Activated B cell treated with CpG ODN at 0.5 μM for 24 hours (primary cell): ENCODE measurements at regions not wholly inside any gene's neighbourhood (a gene's known extent, or its start where the extent isn't known, plus 50 kb on each side); places are given as distances from the start of the nearest gene placed in this dataset.

Experiments used
- ATAC-seq: fragments of 200-7000 bp; cut with Tn5 transposase; one replicate; pipeline ENCODE4 v1.10.0; 2021; ENCODE audit warnings: low read depth, mild to moderate bottlenecking, moderate library complexity
- CTCF ChIA-PET: fragments of 350-600 bp; sonication (Branson Sonifier 250); formaldehyde crosslinking; loops from one replicate; lab custom pipeline; 2021; ENCODE audit warnings: antibody characterized with exemption; lab: Charles Lee
- POLR2A ChIA-PET: fragments of 350-600 bp; sonication (Branson Sonifier 250); formaldehyde crosslinking; loops from one replicate; lab custom pipeline; 2021; ENCODE audit warnings: antibody characterized with exemption; lab: Charles Lee
- DNase-seq: peaks from one replicate; pipeline ENCODE4 v3.0.0; 2022
- H3K27ac Mint-ChIP-seq: one replicate; pipeline ENCODE4 v1.8.0; 2020; ENCODE audit warnings: mixed read lengths
- H3K27me3 Mint-ChIP-seq: one replicate; pipeline ENCODE4 v1.8.0; 2021; ENCODE audit warnings: mixed read lengths
- H3K36me3 Mint-ChIP-seq: one replicate; pipeline ENCODE4 v1.8.0; 2021; ENCODE audit warnings: low read depth, mixed read lengths
- H3K4me1 Mint-ChIP-seq: one replicate; pipeline ENCODE4 v1.8.0; 2021; ENCODE audit warnings: mixed read lengths
- H3K4me3 Mint-ChIP-seq: one replicate; pipeline ENCODE4 v1.8.0; 2020; ENCODE audit warnings: mild to moderate bottlenecking, mixed read lengths
- H3K9me3 Mint-ChIP-seq: one replicate; pipeline ENCODE4 v1.8.0; 2020; ENCODE audit warnings: mixed read lengths
- intact Hi-C: fragments of 100-400 bp; cut with micrococcal nuclease; formaldehyde crosslinking; loops from one replicate; pipeline ENCODE4 v1.15.1; 2024
- TF ChIP-seq, protein P1 (sequence below): fragments of 200-600 bp; IDR thresholded peaks from one replicate; pipeline ENCODE4 v1.8.0; 2022; ENCODE audit warnings: antibody characterized with exemption, mild to moderate bottlenecking

GRCh38 chr11:19589567-19590260 lies 122.9 kb upstream of the NAV2 start:
- Mint-ChIP-seq H3K27ac (no peak overlapping the region), H3K27me3 (peaks cover 7% of the 10 kb centered on the region), H3K9me3 (no peaks in the 10 kb centered on the region), H3K36me3 (no peaks in the 10 kb centered on the region), H3K4me1 (no peaks in the 10 kb centered on the region), H3K4me3 (no peak overlapping the region)
- POLR2A ChIA-PET, result no interaction called here
- CTCF ChIA-PET, result no interaction called here
- TF ChIP-seq, protein P1, sequence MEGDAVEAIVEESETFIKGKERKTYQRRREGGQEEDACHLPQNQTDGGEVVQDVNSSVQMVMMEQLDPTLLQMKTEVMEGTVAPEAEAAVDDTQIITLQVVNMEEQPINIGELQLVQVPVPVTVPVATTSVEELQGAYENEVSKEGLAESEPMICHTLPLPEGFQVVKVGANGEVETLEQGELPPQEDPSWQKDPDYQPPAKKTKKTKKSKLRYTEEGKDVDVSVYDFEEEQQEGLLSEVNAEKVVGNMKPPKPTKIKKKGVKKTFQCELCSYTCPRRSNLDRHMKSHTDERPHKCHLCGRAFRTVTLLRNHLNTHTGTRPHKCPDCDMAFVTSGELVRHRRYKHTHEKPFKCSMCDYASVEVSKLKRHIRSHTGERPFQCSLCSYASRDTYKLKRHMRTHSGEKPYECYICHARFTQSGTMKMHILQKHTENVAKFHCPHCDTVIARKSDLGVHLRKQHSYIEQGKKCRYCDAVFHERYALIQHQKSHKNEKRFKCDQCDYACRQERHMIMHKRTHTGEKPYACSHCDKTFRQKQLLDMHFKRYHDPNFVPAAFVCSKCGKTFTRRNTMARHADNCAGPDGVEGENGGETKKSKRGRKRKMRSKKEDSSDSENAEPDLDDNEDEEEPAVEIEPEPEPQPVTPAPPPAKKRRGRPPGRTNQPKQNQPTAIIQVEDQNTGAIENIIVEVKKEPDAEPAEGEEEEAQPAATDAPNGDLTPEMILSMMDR, result no peak
- ATAC-seq (no peak), DNase-seq (no peak)
- intact Hi-C loops, result no loop called here

DNA sequence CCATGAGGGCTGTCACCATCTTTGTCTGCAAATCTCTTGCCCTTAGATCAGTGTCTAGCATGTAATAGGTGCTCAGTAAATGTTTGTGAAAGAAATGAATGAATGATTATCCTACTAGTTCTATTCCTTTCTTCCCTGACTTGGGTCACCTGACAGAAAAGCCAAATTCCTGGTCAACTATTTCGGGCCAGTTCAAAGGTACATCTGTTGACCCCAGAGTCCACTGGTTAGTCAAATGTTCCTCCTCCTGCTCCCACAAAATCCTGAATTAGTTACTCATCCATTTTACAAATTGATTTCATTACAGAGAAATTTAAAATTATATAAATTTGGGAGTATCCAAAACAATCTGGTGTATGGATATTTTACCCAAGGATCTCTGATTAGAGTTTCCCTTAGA lies 124.7 kb upstream of the NAV2 start:
- H3K9me3 Mint-ChIP-seq, result no peaks in the 10 kb centered on the region
- H3K4me1 Mint-ChIP-seq, result no peaks in the 10 kb centered on the region
- CTCF ChIA-PET, result no interaction called here
- DNase-seq (no peak), ATAC-seq (no peak)
- intact Hi-C loops, result no loop called here
- H3K4me3 Mint-ChIP-seq, result no peak overlapping the region
- no peak overlapping the region for H3K27ac Mint-ChIP-seq
- POLR2A ChIA-PET, result no interaction called here
- no peaks in the 10 kb centered on the region for H3K36me3 Mint-ChIP-seq
- TF ChIP-seq, protein P1, result no peak
- H3K27me3 Mint-ChIP-seq, result peaks cover 7% of the 10 kb centered on the region

DNA sequence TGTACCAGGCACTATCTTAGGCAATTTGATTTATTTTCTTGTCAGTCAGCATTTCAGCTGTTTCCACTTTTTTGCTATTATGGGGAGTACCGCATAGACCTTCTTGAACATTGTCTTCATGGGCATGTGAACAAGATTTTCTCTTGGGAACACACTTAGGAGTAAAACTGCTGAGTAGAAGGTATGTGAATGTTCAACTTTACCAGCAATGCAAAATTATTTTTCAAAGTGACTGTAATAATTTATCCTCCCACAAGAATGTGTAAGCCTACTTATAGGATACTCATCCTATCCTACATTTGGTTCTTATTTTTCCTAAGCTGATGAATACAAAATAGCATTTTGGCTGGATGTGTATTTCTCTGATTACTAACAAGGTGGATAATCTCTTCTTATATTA lies 132.0 kb upstream of the NAV2 start:
- POLR2A ChIA-PET, result no interaction called here
- no peak overlapping the region for H3K27ac Mint-ChIP-seq
- no peaks in the 10 kb centered on the region for H3K9me3 Mint-ChIP-seq
- H3K4me3 Mint-ChIP-seq, result no peak overlapping the region
- CTCF ChIA-PET, result no interaction called here
- TF ChIP-seq, protein P1, result no peak
- DNase-seq (no peak), ATAC-seq (no peak)
- no peaks in the 10 kb centered on the region for H3K36me3 Mint-ChIP-seq
- intact Hi-C loops, result no loop called here
- H3K4me1 Mint-ChIP-seq, result no peaks in the 10 kb centered on the region
- no peaks in the 10 kb centered on the region for H3K27me3 Mint-ChIP-seq

DNA sequence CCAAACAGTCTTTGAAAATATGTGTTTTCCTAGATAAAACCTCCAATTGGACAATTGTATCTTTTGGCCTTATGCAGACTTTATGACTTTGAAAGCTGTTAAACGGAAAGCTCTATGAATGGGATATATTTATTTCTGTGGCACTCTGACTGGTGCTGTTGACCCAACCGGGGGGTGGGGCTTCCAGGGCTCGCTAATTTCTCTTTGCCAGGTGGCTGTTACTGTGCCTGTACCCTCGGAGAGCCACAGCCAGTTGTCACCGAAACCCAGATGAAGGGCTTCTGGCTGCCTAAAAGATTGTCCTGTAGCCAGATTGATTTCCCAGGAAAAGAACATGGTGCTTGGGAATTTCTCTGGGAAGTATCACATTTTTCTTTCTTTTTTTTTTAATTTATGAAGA lies 132.7 kb upstream of the NAV2 start:
- Mint-ChIP-seq H3K4me3 (no peak overlapping the region), H3K36me3 (no peaks in the 10 kb centered on the region), H3K27ac (no peak overlapping the region), H3K27me3 (no peaks in the 10 kb centered on the region), H3K4me1 (no peaks in the 10 kb centered on the region), H3K9me3 (no peaks in the 10 kb centered on the region)
- intact Hi-C loops, result no loop called here
- DNase-seq, result no peak
- POLR2A ChIA-PET, result no interaction called here
- ATAC-seq, result no peak
- TF ChIP-seq, protein P1, result no peak
- CTCF ChIA-PET, result no interaction called here

GRCh38 chr11:19578871-19579270 lies 133.8 kb upstream of the NAV2 start:
- H3K27me3 Mint-ChIP-seq, result no peaks in the 10 kb centered on the region
- H3K27ac Mint-ChIP-seq, result no peak overlapping the region
- DNase-seq, result no peak
- no peak overlapping the region for H3K4me3 Mint-ChIP-seq
- H3K9me3 Mint-ChIP-seq, result no peaks in the 10 kb centered on the region
- ATAC-seq, result no peak
- H3K36me3 Mint-ChIP-seq, result no peaks in the 10 kb centered on the region
- no peaks in the 10 kb centered on the region for H3K4me1 Mint-ChIP-seq
- ChIA-PET CTCF (no interaction called here), POLR2A (no interaction called here)
- intact Hi-C loops, result no loop called here
- TF ChIP-seq, protein P1, result no peak
